HG03521 (cell line): ENCODE measurements at regions not wholly inside any gene's neighbourhood (a gene's known extent, or its start where the extent isn't known, plus 50 kb on each side); places are given as distances from the start of the nearest gene placed in this dataset.

Experiments
- ATAC-seq: cut with Tn5 transposase; IDR thresholded peaks from one replicate; pipeline ENCODE4 v1.9.1; 2021; ENCODE audit warnings: mild to moderate bottlenecking, moderate library complexity; ENCODE audit not compliant: unreplicated experiment

DNA sequence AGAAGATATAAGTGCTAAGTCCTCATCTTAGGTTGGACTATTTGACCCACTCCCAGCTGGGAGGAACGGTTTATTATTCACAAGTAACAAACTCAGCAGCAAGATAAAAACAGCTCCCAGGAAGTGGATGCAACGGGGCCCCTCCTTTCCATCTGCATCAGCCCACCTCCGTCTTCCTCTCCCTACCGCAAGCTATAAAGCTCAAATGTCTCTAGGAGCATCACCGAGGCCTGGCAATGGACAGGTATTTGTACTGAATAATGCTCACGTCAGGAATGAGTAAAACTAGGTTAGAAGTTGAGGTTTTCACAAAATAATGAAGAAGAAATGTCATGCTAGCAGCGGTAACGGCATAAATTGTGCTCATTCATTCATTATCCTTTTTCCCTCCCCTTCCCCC lies 408.7 kb upstream of the PSMD7 start:
- no peak for ATAC-seq

DNA sequence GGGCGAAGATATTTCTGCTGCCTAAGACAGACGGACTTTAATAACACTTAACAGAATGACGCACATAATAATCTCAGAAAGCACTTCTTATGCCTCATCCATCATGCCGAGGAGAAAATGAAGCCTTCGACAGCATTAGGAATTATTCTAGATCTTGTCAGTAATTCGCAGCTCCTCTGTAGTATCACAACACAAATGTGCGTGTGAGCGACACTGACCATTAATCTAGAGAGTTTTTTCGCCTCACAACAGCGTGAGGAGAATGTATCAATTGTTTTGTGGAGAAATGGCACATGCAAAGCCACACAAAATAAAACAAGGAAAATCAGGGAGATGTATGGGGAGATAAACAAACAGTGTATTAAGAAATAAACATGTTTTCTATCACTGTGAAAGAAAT lies 410.2 kb upstream of the PSMD7 start:
- no peak for ATAC-seq

DNA sequence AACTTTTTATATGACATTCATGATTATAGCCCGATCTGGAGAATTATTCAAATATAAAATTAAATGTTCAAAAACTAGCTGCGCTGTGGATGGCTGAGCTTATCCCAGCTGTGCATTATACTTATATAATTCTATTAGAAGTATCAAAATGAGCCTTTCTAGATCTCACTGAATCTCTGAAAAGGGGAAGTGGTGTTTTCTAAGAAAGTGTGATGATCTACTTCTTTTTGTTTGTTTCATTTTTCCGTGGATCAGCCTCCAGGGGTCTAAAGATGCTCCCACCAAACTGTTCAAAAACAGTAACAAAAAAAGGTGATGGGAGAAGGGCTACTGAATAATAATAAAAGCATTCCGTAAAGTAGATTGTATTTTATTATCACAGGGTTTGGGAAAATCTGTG lies 411.3 kb upstream of the PSMD7 start:
- no peak for ATAC-seq

DNA sequence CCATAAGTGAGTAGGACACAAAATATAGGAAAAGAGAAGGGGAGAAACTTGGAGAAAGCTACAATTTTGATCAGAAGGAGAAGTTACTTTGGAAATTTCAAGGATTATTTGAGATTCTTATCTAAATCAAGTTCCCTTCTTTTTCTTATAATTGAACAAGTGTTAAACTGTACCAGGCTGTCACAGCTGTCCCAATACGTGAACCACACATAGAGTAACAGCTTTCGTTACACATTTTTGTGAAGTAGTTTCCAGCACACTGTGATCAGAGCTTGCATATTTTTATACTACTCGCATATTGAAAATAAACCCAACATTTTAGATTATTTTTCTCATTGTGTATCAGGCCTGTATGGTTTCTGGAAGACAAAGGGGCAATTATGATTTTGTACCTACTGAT lies 412.8 kb upstream of the PSMD7 start:
- ATAC-seq, result no peak

DNA sequence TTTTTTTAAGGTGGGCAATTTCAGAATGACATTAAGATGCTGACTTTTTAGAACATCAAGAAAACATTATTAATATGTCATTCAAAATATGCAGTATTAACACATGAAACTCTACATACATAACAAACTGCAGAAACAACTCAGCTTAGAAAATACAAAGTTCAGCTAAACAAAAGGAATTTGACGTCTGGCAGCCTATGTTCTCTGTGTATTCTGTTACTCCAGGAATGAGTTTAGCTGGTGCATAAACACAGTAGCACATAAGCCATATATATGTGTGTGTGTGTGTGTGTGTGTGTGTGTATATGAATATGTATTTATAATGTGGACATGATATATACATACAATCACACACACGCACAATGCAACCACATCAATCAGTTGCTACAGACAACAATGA lies 413.5 kb upstream of the PSMD7 start:
- no peak for ATAC-seq

DNA sequence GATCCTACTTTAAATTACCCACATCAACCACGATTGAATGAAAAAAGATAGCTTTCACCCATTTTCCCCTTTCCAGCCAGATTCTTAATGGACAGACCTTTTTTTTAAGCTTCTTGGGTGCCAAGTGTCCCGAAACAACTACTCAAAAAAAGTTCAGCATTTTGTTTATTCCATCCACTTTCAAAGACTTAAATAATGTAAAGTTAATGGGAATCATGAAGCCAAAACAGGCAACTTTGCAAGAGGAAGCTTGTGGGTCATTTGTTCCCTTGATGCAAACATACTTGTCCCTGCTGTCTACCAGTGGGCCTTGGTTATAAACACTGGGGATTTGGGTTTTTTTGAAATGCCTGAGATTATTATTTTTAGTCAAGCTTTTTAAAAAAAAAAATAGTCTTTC lies 414.0 kb upstream of the PSMD7 start:
- ATAC-seq, result no peak

DNA sequence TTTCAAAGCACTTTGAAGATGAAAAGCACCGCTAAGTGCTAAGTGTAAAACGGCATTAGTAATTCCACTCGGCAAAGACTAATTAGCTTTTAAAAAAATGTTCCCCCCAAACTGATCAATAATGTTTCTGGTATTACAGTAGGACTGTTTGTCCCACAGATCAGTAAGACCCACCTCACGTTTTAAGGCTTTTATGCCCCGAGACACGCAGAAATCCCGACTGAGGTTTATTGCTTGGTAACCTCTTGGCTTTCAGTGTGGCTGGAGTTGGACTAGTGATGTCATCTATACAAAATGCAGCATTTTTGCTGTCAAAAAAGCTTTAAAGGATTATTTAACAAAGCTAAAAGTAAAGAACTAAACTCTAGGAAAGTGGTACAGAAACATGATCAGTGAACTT lies 414.6 kb upstream of the PSMD7 start:
- no peak for ATAC-seq

- ATAC-seq, result no peak
Measured at GRCh38 chr16:73879621-73880020, 417.0 kb upstream of the PSMD7 start.

DNA sequence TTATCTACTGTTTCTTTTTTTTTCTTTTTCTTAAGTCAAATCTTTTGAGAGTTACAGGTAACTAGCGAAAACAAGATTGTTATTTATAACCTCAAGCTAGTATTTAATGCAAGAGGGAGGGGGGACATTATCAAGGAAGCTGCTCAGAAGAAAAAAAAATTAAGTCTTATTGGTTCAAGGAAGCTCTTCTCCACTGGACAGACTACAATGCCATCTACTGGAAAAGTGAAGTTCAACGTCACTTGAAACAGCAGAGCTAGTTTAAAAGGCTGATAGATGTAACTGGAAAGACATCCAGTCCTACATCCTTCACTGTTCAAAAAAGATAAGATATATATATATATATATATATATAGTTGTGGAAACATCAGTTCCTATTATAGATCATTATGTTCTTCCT lies 418.0 kb upstream of the PSMD7 start:
- no peak for ATAC-seq

- no peak for ATAC-seq
Measured at GRCh38 chr16:73877150-73877549, 419.5 kb upstream of the PSMD7 start.

- no peak for ATAC-seq
Measured at GRCh38 chr16:73875996-73876690, 420.5 kb upstream of the PSMD7 start.

- ATAC-seq, result no peak
Measured at GRCh38 chr16:73874324-73874723, 422.3 kb upstream of the PSMD7 start.

GRCh38 chr16:73873643-73874042 lies 423.0 kb upstream of the PSMD7 start:
- ATAC-seq, result no peak

GRCh38 chr16:73872856-73873255 lies 423.8 kb upstream of the PSMD7 start:
- ATAC-seq, result no peak

DNA sequence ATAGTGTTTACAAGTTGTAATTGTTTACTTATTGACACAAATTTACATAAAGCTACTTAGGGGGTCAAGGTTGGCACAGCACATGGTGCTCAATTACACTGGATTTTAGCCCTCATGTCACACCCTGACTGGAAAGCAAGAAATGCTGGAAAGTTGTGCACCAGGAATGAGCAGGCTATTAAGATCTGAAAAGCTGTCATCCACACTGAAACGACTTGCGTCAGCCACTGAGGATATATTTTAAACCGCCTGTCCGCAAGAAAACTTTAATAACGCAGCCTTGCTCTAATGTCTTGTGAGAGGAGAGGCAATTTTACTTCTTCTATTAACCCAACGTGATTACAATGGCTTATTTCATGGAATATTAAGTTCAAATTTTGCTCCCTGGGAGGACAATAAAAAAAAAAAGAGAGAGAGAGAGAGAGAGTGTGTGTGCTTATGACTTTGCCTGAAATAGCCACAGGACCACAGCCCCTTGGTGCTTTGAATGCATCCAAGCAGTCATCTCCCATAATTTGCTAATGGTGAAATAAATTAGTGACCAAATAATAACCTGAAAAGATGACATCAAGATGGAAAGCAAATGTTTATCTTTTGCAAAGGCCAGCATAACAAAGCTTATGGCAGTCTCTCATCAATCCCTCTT lies 425.4 kb upstream of the PSMD7 start:
- no peak for ATAC-seq

GRCh38 chr16:73869126-73869525 lies 427.5 kb upstream of the PSMD7 start:
- no peak for ATAC-seq

DNA sequence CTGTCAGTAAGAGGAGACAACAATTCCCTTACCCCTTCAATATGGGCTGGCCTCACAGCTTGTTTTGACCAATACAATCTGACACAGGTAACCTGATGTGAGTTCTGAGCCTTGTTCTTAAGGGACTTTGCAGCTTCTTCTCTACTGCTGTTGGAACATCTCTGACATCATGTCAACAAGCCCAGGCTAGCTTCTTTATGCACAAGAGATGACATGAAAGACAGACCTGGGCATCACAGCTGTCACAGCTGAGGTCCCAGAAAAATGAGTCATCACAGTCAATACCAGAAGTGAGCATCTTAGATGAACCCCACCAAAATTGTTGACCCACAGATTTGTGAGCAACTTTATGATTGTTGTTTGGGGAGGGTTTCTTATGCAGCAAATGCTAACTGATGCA lies 431.7 kb upstream of the PSMD7 start:
- ATAC-seq, result no peak

DNA sequence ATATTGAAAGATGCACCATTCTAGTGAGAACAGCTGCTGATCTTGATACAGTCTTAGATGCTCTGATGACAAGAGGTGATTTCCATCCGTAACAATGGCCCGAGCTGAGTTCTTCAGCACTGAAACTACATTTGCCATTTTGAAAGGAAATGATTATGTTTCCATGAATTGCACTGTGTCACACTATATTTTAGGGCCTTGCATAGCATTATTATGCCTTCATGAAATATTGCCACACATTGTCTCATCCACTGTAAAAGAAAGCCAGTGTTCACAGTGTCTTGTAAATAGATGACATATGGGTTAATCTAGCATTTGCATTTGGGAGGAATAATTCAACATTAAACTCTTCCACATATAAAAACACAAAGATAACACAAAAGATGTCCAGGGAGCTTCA lies 438.3 kb upstream of the PSMD7 start:
- ATAC-seq, result no peak

- ATAC-seq, result no peak
Measured at GRCh38 chr16:73853968-73854367, 442.6 kb upstream of the PSMD7 start.

DNA sequence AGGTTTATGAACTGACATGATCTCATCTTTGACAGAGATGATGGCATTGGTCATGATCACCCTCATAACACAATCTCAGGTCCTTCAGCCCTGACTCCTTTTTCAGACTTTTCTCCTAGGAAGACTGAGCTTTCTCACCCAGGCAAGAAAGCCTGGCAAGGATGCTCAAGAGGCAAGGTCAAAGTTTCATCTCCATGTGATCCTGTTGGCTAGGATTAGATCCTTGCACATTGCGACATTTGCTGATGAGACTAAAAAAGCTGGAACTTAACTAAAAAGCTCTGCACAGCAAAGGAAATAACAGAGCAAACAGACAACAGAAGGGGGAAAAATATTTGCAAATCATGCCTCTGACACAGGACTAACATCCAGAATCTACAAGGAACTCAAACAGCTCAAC lies 444.1 kb upstream of the PSMD7 start:
- no peak for ATAC-seq

GRCh38 chr16:73848993-73849392 lies 447.6 kb upstream of the PSMD7 start:
- ATAC-seq, result no peak

GRCh38 chr16:73847090-73847489 lies 449.5 kb upstream of the PSMD7 start:
- no peak for ATAC-seq

GRCh38 chr16:73846356-73846755 lies 450.3 kb upstream of the PSMD7 start:
- no peak for ATAC-seq
